Tibial nerve (tissue), 3 donors: ENCODE measurements at regions not wholly inside any gene's neighbourhood (a gene's known extent, or its start where the extent isn't known, plus 50 kb on each side); places are given as distances from the start of the nearest gene placed in this dataset.

Experiments used
- CTCF ChIP-seq, 5 experiments: fragments of 200-600 bp in 3 of 5; fragments of 450-650 bp in 2 of 5; sonication (generic) in 3 of 5; IDR thresholded peaks; one replicate each; pipeline ENCODE4 v1.5.1; 2016 to 2019; ENCODE audit warnings: antibody characterized with exemption in 5 of 5, mild to moderate bottlenecking in 3 of 5, moderate library complexity in 2 of 5
- POLR2A ChIP-seq, 2 donors: fragments of 450-650 bp; IDR thresholded peaks; one replicate each; pipeline ENCODE4 v1.6.1; 2017; ENCODE audit warnings: antibody characterized with exemption in 2 of 2, mild to moderate bottlenecking in 2 of 2, moderate library complexity in 2 of 2

GRCh38 chr20:23159947-23160318, 73.8 kb upstream of the CD93 start:
- TF ChIP-seq CTCF (IDR thresholded peaks at IDR 0.05): no peak
- TF ChIP-seq POLR2A (IDR thresholded peaks at IDR 0.05): no peak
